ENCODE measurements at regions not wholly inside any gene's neighbourhood (a gene's known extent, or its start where the extent isn't known, plus 50 kb on each side); places are given as distances from the start of the nearest gene placed in this dataset.

GRCh38 chr10:57225920-57226319, 864.9 kb upstream of the ZWINT start:
- Histone ChIP-seq H3K36me3 (ENCODE audit: insufficient read depth) (no peaks in the 10 kb centered on the region), H2AFZ (ENCODE audit: low read depth) (no peak overlapping the region), H4K20me1 (ENCODE audit: insufficient read depth) (no peaks in the 10 kb centered on the region), H3K27ac (no peak overlapping the region), H3K9ac (no peak overlapping the region), H3K4me2 (no peak overlapping the region), H3K4me3 (IDR thresholded peaks at IDR 0.05; ENCODE audit: insufficient read depth, low read depth, low read length) (no peak overlapping the region), H3K4me1 (ENCODE audit: low read depth, poor library complexity, severe bottlenecking) (peaks cover 3% of the 10 kb centered on the region), H3K27me3 (ENCODE audit: insufficient read depth, low read depth) (no peaks in the 10 kb centered on the region), H3K79me2 (ENCODE audit: insufficient read depth, low read depth) (no peaks in the 10 kb centered on the region)
- TF ChIP-seq, protein P1, sequence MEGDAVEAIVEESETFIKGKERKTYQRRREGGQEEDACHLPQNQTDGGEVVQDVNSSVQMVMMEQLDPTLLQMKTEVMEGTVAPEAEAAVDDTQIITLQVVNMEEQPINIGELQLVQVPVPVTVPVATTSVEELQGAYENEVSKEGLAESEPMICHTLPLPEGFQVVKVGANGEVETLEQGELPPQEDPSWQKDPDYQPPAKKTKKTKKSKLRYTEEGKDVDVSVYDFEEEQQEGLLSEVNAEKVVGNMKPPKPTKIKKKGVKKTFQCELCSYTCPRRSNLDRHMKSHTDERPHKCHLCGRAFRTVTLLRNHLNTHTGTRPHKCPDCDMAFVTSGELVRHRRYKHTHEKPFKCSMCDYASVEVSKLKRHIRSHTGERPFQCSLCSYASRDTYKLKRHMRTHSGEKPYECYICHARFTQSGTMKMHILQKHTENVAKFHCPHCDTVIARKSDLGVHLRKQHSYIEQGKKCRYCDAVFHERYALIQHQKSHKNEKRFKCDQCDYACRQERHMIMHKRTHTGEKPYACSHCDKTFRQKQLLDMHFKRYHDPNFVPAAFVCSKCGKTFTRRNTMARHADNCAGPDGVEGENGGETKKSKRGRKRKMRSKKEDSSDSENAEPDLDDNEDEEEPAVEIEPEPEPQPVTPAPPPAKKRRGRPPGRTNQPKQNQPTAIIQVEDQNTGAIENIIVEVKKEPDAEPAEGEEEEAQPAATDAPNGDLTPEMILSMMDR (conservative IDR thresholded peaks at IDR 0.05; ENCODE audit: low read depth, low read length), result no peak

- H3K4me3 ChIP-seq (IDR thresholded peaks at IDR 0.05; ENCODE audit: insufficient read depth, low read depth, low read length), result no peak overlapping the region
- no peaks in the 10 kb centered on the region for H4K20me1 ChIP-seq (ENCODE audit: insufficient read depth)
- TF ChIP-seq, protein P1 (conservative IDR thresholded peaks at IDR 0.05; ENCODE audit: low read depth, low read length), result no peak
- H3K79me2 ChIP-seq (ENCODE audit: insufficient read depth, low read depth), result no peaks in the 10 kb centered on the region
- H3K9ac ChIP-seq, result no peak overlapping the region
- H3K4me2 ChIP-seq, result no peak overlapping the region
- H3K36me3 ChIP-seq (ENCODE audit: insufficient read depth), result no peaks in the 10 kb centered on the region
- H3K4me1 ChIP-seq (ENCODE audit: low read depth, poor library complexity, severe bottlenecking), result peaks cover 3% of the 10 kb centered on the region
- no peak overlapping the region for H2AFZ ChIP-seq (ENCODE audit: low read depth)
- no peaks in the 10 kb centered on the region for H3K27me3 ChIP-seq (ENCODE audit: insufficient read depth, low read depth)
- H3K27ac ChIP-seq, result no peak overlapping the region
These were observed 863.8 kb upstream of the ZWINT start for GRCh38 chr10:57224811-57225210.

GRCh38 chr10:57222603-57223002, 861.5 kb upstream of the ZWINT start:
- H3K4me1 ChIP-seq (ENCODE audit: low read depth, poor library complexity, severe bottlenecking), result peaks cover 3% of the 10 kb centered on the region
- no peaks in the 10 kb centered on the region for H4K20me1 ChIP-seq (ENCODE audit: insufficient read depth)
- H3K27me3 ChIP-seq (ENCODE audit: insufficient read depth, low read depth), result no peaks in the 10 kb centered on the region
- H3K79me2 ChIP-seq (ENCODE audit: insufficient read depth, low read depth), result no peaks in the 10 kb centered on the region
- TF ChIP-seq, protein P1 (conservative IDR thresholded peaks at IDR 0.05; ENCODE audit: low read depth, low read length), result no peak
- H3K9ac ChIP-seq, result no peak overlapping the region
- H3K27ac ChIP-seq, result no peak overlapping the region
- no peak overlapping the region for H2AFZ ChIP-seq (ENCODE audit: low read depth)
- H3K4me3 ChIP-seq (IDR thresholded peaks at IDR 0.05; ENCODE audit: insufficient read depth, low read depth, low read length), result no peak overlapping the region
- H3K4me2 ChIP-seq, result no peak overlapping the region
- H3K36me3 ChIP-seq (ENCODE audit: insufficient read depth), result no peaks in the 10 kb centered on the region

DNA sequence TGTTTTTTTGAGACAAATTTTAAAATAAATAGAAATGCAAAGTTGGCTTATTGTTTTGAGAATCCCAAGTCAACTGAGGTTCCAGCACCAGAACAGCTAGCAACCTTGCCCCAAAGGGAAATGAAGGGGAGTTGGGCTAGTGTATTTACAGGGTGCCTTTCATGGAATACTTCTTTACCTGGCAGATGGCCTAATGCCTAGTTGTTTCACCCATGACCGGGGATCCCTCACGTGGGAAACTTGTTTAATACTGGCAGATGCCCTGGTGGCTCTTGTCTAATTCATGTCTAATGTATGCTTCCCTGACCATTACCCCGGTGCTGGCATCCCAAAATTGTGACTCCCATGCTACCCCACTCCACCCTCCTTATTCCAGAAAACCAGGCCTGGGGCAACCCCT, 861.1 kb upstream of the ZWINT start:
- no peak overlapping the region for H3K4me3 ChIP-seq (IDR thresholded peaks at IDR 0.05; ENCODE audit: insufficient read depth, low read depth, low read length)
- H3K36me3 ChIP-seq (ENCODE audit: insufficient read depth), result no peaks in the 10 kb centered on the region
- no peak overlapping the region for H2AFZ ChIP-seq (ENCODE audit: low read depth)
- H3K79me2 ChIP-seq (ENCODE audit: insufficient read depth, low read depth), result no peaks in the 10 kb centered on the region
- H3K4me2 ChIP-seq, result no peak overlapping the region
- H3K27ac ChIP-seq, result no peak overlapping the region
- H3K27me3 ChIP-seq (ENCODE audit: insufficient read depth, low read depth), result no peaks in the 10 kb centered on the region
- no peaks in the 10 kb centered on the region for H4K20me1 ChIP-seq (ENCODE audit: insufficient read depth)
- H3K9ac ChIP-seq, result no peak overlapping the region
- H3K4me1 ChIP-seq (ENCODE audit: low read depth, poor library complexity, severe bottlenecking), result peaks cover 3% of the 10 kb centered on the region
- TF ChIP-seq, protein P1 (conservative IDR thresholded peaks at IDR 0.05; ENCODE audit: low read depth, low read length), result no peak

Measured in KMS-11 (cell line).